ENCODE measurements at regions not wholly inside any gene's neighbourhood (a gene's known extent, or its start where the extent isn't known, plus 50 kb on each side); places are given as distances from the start of the nearest gene placed in this dataset.
A peak's percentile ranks its signal among the peaks of the same experiment; 100 is the strongest.

GRCh38 chr14:62102349-62102725 is 340.1 kb downstream of the SNAPC1 start:
- ATAC-seq (no peak), DNase-seq (no peak)
- no peak overlapping the region for H3K4me3 Mint-ChIP-seq
- intact Hi-C loops (cut with micrococcal nuclease), result no loop called here
- H3K27ac Mint-ChIP-seq, result no peak overlapping the region
- H3K36me3 Mint-ChIP-seq, result no peaks in the 10 kb centered on the region
- TF ChIP-seq CTCF (IDR thresholded peaks at IDR 0.05), result no peak
- Histone ChIP-seq H3K36me3 (ENCODE audit: control insufficient read depth, insufficient read depth, low read length) (no peaks in the 10 kb centered on the region), H3K4me3 (ENCODE audit: low read length) (no peak overlapping the region), H3K4me1 (ENCODE audit: control insufficient read depth, insufficient read depth, low read length) (peaks cover 3% of the 10 kb centered on the region), H3K27ac (ENCODE audit: low read length) (no peak overlapping the region), H3K27me3 (ENCODE audit: control insufficient read depth, insufficient read depth, low read length) (no peaks in the 10 kb centered on the region), H3K9me3 (ENCODE audit: control insufficient read depth, insufficient read depth, low read length) (no peaks in the 10 kb centered on the region)
- WGBS (ENCODE audit: insufficient coverage), result 82% methylated on average over 2 of the region's 3 CpGs
- peaks cover 23% of the 10 kb centered on the region in 2 donors for H3K4me1 Mint-ChIP-seq
- peaks cover 6 to 13% of the 10 kb centered on the region in 2 donors for H3K27me3 Mint-ChIP-seq (ENCODE audit: low read depth in 2 of 2)
- H3K9me3 Mint-ChIP-seq, result no peaks in the 10 kb centered on the region

- DNase-seq (no peak), ATAC-seq (no peak)
- H3K4me3 Mint-ChIP-seq, result no peak overlapping the region
- H3K27me3 ChIP-seq (ENCODE audit: control insufficient read depth, insufficient read depth, low read length), result no peaks in the 10 kb centered on the region
- no peaks in the 10 kb centered on the region for H3K36me3 ChIP-seq (ENCODE audit: control insufficient read depth, insufficient read depth, low read length)
- H3K27ac ChIP-seq (ENCODE audit: low read length), result no peak overlapping the region
- 94% methylated on average over 3 of the region's 4 CpGs for WGBS (ENCODE audit: insufficient coverage)
- H3K4me1 Mint-ChIP-seq, result peaks cover 11 to 12% of the 10 kb centered on the region in 2 donors
- H3K36me3 Mint-ChIP-seq, result no peaks in the 10 kb centered on the region
- no peak overlapping the region for H3K4me3 ChIP-seq (ENCODE audit: low read length)
- H3K4me1 ChIP-seq (ENCODE audit: control insufficient read depth, insufficient read depth, low read length), result no peaks in the 10 kb centered on the region
- peaks cover 6 to 13% of the 10 kb centered on the region in 2 donors for H3K27me3 Mint-ChIP-seq (ENCODE audit: low read depth in 2 of 2)
- H3K27ac Mint-ChIP-seq, result no peak overlapping the region
- TF ChIP-seq CTCF (IDR thresholded peaks at IDR 0.05), result no peak
- no peaks in the 10 kb centered on the region for H3K9me3 Mint-ChIP-seq
- intact Hi-C loops (cut with micrococcal nuclease), result no loop called here
- H3K9me3 ChIP-seq (ENCODE audit: control insufficient read depth, insufficient read depth, low read length), result no peaks in the 10 kb centered on the region
Observed at GRCh38 chr14:62103464-62103863, 341.2 kb downstream of the SNAPC1 start.

GRCh38 chr14:62110941-62111340 is 348.7 kb downstream of the SNAPC1 start:
- no peak for DNase-seq
- H3K4me1 Mint-ChIP-seq, result no peaks in the 10 kb centered on the region
- no peaks in the 10 kb centered on the region for H3K9me3 ChIP-seq (ENCODE audit: control insufficient read depth, insufficient read depth, low read length)
- no peak overlapping the region for H3K27ac ChIP-seq (ENCODE audit: low read length)
- no peaks in the 10 kb centered on the region for H3K4me1 ChIP-seq (ENCODE audit: control insufficient read depth, insufficient read depth, low read length)
- no peaks in the 10 kb centered on the region for H3K36me3 ChIP-seq (ENCODE audit: control insufficient read depth, insufficient read depth, low read length)
- no peaks in the 10 kb centered on the region for H3K9me3 Mint-ChIP-seq
- H3K27ac Mint-ChIP-seq, result no peak overlapping the region
- peaks cover 4% of the 10 kb centered on the region for H3K27me3 ChIP-seq (ENCODE audit: control insufficient read depth, insufficient read depth, low read length)
- no peaks in the 10 kb centered on the region for H3K36me3 Mint-ChIP-seq
- H3K27me3 Mint-ChIP-seq (ENCODE audit: low read depth in 2 of 2), result peaks cover 9 to 21% of the 10 kb centered on the region in 2 donors
- no peak overlapping the region for H3K4me3 ChIP-seq (ENCODE audit: low read length)
- no peak for TF ChIP-seq CTCF (IDR thresholded peaks at IDR 0.05)
- H3K4me3 Mint-ChIP-seq, result no peak overlapping the region
- intact Hi-C loops (cut with micrococcal nuclease), result no loop called here
- ATAC-seq, result no peak

GRCh38 chr14:62117010-62117750 is 355.0 kb downstream of the SNAPC1 start:
- Histone ChIP-seq H3K27ac (ENCODE audit: low read length) (no peak overlapping the region), H3K9me3 (ENCODE audit: control insufficient read depth, insufficient read depth, low read length) (no peaks in the 10 kb centered on the region), H3K27me3 (ENCODE audit: control insufficient read depth, insufficient read depth, low read length) (peaks cover 20% of the 10 kb centered on the region), H3K4me1 (ENCODE audit: control insufficient read depth, insufficient read depth, low read length) (peaks cover 14% of the 10 kb centered on the region), H3K4me3 (ENCODE audit: low read length) (peak overlapping the region; percentile 37), H3K36me3 (ENCODE audit: control insufficient read depth, insufficient read depth, low read length) (no peaks in the 10 kb centered on the region)
- Mint-ChIP-seq H3K9me3 (no peaks in the 10 kb centered on the region), H3K36me3 (no peaks in the 10 kb centered on the region), H3K4me3 (peak overlapping the region; percentile 84), H3K27me3 (ENCODE audit: low read depth in 2 of 2) (peaks cover 17 to 51% of the 10 kb centered on the region in 2 donors), H3K4me1 (peaks cover 12% of the 10 kb centered on the region in 2 donors), H3K27ac (peak overlapping the region in 1 of 2 donors; percentile 76)
- intact Hi-C loops (cut with micrococcal nuclease), result loop anchor here (5.0 kb wide), 1 partner anchor 40 kb away; no protein-coding TSS in a partner anchor
- peak; percentile 47 for TF ChIP-seq CTCF (IDR thresholded peaks at IDR 0.05)
- 3% methylated on average over 53 of the region's 56 CpGs for WGBS (ENCODE audit: insufficient coverage)
- ATAC-seq (peak; percentile 86 to 99 (median 99)), DNase-seq (peak; percentile 55 to 73)

Data from natural killer cell (primary cell).